Daoy (cell line): ENCODE measurements at regions not wholly inside any gene's neighbourhood (a gene's known extent, or its start where the extent isn't known, plus 50 kb on each side); places are given as distances from the start of the nearest gene placed in this dataset.

ENCODE experiments used
- DNase-seq: peaks from one replicate; pipeline ENCODE4 v3.0.0-alpha.2; 2015; ENCODE audit warnings: low read depth

GRCh38 chr9:16309469-16310271, 560.8 kb downstream of the BNC2 start:
- DNase-seq, result no peak

GRCh38 chr9:16310278-16311110, 560.0 kb downstream of the BNC2 start:
- DNase-seq, result no peak

GRCh38 chr9:16312116-16312515, 558.4 kb downstream of the BNC2 start:
- DNase-seq, result no peak

DNA sequence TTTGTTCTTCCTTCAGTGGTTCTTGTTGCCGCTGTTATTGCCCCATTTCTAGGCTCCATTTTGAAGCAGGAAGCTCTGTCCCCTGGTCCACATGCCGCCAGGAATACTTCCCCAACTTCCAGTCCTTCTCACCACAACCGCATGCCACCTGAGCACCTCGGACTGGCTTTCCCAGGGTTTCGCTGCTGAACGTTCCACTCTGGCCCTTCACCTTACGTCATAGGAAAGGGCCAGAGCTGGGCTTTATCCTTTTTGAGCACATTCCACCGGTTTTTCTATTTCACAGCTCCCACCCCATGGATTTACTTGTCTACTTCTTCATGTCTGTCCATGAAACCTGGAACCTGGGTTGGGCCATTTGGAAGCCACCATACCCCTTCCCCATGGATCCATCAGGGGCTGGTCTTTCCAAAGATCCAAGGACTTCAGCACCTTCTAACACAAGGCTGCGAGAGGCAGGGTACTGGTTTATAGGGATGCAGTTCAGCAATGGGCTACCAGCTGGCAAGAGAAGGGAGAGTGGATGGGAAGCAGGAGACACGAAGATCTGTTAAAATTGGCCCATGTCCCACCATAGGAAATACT, 557.4 kb downstream of the BNC2 start:
- DNase-seq, result no peak

- DNase-seq, result no peak
Observed at GRCh38 chr9:16314476-16314875, 556.0 kb downstream of the BNC2 start.

DNA sequence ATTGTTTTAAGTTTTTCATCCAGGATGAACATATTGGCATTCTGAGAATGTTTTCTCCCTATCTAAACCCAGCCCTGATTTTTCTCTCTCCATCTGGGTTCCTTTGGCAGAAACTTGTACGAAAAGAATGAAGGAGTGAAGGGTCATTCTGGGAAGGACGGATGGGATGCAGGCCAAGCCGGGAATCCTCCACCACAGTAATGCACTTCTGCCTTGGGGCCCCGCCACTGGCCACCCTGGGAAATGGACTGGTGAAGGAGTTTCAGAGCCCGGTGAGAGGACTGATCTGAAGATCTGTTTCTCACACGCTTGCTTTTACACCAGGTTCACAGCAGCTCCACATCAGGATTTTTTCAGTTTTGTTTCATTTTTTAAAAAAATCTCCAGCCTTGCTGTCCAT, 554.8 kb downstream of the BNC2 start:
- no peak for DNase-seq

- DNase-seq, result no peak
Observed at GRCh38 chr9:16316456-16316855, 554.0 kb downstream of the BNC2 start.

GRCh38 chr9:16316911-16317817, 553.3 kb downstream of the BNC2 start:
- no peak for DNase-seq

DNA sequence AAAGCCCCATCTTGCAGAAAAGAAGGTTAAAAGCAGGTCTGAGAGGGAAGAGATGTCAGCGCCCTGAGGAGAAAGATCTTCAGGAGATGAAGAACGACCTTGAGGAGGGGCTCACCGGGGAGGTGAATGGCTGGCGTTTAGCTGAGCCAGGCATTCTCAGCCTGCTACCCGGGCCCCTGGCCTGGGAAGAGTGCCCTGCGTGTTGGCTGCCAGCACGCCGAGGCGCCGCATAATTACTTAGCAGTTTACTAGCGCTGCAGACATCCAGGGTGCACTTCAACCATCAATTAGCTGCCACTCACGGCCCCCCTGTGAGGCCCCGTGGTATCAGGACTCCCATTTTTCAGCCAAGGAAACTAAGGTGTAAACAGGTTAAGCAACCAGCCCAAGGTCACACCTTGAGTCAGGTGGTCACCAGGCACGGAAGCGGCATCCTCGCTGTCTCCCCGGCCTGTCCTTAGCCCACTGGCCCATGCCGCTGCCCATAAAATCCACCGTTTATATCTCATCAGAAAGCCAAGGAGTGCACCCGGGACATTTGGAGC, 551.9 kb downstream of the BNC2 start:
- no peak for DNase-seq

DNA sequence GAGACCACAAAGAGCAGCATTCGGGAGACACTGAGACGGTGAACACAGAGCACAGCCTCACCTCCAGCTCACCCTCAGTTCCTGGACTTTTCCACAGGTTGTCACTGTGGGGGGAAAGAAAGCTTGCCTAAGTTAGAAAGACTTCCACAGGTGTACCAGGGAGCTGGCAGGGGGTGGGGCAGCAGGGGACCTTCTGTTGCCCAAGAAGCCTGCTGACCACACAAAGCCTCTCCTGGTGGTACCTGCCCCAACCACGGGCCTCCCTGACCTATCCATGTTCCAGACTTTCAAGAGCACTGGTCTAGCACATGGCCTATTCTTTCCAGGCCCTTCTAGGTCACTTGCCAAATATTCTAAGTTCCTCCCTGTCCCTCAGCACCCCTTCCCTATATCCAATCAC, 550.8 kb downstream of the BNC2 start:
- DNase-seq, result no peak

- DNase-seq, result no peak
Observed at GRCh38 chr9:16320338-16320902, 550.0 kb downstream of the BNC2 start.

DNA sequence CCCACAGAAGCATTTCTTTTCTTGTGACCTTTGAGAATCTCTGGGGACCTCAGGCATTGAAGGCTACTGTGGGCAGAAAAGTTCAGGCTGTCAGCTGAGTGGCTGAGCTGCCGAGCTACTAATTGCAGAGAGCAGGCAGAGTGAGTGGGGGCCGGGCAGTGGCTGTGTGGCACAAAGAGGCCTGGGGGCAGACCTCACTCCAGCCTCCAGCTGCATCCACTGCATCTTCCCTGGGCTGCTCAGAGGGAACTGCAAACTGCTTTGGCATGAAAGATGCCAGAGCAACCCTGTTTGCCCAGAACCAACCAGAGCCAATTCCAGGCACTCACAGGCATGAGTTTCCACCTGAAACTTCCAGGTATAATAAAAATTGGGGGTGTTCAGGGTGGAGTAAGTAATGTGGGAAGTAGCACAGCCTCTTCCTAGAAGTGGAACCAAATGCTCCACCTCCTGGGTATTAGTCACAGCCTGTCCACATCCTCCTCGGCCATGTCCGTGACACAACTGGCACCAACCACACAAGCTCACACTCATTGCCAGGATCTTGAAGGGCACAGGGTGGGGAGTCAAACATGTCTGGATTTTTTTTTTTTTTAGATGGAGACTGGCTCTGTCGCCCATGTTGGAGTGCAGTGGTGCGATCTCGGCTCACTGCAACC, 548.9 kb downstream of the BNC2 start:
- DNase-seq, result peak; percentile 59

GRCh38 chr9:16322849-16323248, 547.6 kb downstream of the BNC2 start:
- DNase-seq, result no peak

DNA sequence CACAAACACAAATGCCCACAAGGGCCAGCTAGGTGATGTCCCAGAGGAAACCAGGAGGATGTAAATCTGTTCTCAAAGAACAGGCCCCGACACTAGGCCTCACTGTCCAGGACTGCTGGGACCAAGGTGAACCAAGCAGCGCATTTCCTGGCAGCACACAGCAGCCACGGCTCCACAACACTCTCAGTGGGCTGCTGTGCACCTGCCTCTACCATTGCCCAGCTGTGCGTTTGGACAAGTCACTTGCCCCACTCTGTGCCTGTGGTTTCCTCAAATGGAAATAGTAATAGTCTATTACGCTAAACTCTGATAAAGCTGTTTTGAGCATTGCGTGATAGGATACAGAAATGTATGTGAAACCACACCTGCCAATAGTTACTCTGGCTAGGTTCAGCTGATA, 544.5 kb downstream of the BNC2 start:
- no peak for DNase-seq

DNA sequence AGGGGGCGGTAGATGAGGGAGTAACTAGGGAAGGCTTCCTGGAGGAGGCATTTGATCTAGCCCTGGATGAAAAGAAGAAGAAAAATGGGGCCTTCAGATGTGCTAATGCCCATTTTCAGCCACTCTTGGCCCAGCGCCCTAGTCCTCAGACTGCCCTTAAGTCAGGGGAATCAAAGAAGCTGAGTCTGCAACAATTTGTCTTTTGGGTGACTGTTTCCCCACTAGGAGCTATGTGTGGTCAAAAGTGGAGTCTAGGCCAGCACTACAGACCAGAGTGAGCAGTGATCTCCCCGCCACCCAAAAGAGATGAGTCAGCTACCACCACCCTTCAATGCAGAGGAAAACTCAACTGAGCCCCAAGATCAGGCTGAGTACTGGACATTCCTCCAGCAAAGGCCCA, 542.1 kb downstream of the BNC2 start:
- no peak for DNase-seq

DNA sequence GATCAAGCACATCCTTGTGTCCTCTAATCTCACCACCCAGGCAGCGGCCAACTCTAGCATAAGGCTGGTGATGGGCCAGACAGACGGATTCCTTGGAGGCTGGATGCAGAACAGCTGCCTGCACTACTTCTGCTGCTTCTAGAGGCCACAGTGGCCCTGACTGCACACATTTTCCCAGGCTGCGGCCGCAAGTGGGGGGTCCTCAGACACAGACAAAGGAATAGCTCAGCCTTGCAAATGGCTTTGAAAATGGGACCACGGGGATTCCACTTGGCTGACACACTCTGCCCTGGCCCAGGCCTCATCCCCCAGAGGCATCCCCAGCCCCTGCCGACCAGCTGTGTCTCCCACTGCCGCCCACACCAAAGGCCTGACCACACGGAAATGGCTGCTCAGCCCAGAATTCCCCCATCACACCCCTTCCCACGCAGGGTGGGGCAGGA, 540.8 kb downstream of the BNC2 start:
- peak; percentile 43 for DNase-seq

- DNase-seq, result no peak
Observed at GRCh38 chr9:16331031-16331430, 539.4 kb downstream of the BNC2 start.

DNA sequence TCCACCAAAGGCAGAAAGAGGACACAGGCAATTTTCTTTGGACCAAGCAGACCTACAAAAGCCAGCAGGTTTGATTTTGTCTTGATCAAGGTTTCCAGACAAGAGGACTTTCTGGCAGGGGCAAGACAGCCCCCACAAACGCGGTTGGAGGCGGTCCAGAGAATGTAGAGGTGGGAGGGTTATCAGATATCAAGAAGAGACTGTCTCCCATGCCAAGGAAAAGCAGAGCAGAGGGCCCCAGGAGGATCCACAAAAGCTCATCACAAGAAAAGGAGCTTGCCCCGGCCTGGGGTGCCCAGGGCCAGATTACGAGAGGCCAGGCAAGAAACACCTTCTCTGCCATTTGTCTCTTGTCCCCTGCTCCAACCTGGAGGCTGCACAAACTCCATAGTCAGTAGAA, 538.9 kb downstream of the BNC2 start:
- no peak for DNase-seq

DNA sequence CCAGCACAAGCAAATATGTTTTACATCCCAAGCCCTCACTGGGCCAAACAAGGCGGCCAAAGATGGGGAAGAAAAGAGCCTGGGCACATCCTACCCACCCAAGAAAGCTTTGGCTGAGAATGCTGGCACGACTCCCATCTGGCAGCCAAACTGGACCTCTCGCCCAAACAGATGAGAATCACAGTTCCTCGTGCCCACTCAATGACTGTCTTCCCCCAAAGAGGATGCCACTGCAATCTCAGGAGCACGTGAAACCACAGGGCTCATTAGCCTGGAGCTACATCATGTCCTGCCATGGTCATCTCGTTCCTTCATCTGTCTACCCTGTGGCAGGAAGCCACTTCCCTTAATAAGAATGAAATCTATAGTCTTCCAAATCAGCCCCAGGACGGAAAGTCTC, 536.8 kb downstream of the BNC2 start:
- DNase-seq, result peak; percentile 17

DNA sequence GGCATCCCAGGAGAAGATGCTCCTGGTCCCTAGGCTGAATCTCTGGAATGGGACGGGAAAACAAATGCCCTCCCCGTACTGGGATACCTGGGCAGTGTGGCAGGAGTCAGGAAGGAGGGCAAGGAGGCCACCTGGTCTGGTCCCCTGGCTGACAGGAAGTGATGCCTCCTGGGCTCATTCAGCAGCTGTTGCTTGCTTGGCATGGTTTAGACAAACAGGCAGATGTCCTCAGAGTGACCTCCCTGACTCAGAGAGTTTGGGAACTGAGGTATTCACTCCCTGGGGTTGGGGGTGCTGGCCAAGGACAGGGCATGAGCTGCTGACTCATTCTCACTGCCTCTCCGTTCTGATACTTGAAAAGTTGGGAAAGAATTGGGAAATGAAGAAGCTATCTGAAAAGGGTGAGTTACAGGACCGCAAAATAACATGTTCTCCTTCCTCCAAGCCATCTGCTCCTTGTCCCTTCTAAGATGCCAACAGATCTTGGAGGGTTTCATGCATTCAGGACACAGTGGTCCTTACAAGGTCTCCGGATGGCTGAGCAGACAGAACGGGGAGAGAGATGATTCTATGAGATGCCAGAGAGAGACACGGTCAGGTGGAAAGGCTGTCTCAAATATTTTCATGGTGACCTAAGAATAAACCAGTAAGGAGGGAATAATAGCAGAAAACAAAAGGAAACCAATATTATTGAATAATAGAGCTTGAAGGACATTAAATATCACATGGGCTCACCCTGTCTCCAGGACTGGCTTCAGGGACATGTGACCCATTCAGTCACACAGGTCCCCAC, 534.5 kb downstream of the BNC2 start:
- peak; percentile 92 for DNase-seq
